ENCODE measurements at regions not wholly inside any gene's neighbourhood (a gene's known extent, or its start where the extent isn't known, plus 50 kb on each side); places are given as distances from the start of the nearest gene placed in this dataset.

DNA sequence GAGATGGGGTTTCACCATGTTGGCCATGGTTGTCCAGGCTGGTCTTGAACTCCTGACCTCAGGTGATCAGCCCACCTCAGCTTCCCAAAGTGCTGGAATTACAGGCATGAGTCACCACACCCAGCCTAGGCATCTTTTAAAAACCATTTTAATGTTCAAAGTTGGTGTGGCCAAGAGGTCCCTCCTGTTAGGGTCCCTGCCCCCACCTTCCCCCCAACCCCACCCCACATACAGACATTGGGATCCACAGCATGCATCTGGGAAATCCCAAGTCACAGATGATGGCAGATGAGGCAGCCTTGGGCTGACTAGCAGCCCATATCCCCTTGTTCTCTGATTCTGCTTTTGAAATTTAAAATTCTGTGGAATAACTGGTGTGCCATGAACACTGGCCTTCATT lies 226.0 kb downstream of the KATNAL1 start:
- TF ChIP-seq, protein P1, sequence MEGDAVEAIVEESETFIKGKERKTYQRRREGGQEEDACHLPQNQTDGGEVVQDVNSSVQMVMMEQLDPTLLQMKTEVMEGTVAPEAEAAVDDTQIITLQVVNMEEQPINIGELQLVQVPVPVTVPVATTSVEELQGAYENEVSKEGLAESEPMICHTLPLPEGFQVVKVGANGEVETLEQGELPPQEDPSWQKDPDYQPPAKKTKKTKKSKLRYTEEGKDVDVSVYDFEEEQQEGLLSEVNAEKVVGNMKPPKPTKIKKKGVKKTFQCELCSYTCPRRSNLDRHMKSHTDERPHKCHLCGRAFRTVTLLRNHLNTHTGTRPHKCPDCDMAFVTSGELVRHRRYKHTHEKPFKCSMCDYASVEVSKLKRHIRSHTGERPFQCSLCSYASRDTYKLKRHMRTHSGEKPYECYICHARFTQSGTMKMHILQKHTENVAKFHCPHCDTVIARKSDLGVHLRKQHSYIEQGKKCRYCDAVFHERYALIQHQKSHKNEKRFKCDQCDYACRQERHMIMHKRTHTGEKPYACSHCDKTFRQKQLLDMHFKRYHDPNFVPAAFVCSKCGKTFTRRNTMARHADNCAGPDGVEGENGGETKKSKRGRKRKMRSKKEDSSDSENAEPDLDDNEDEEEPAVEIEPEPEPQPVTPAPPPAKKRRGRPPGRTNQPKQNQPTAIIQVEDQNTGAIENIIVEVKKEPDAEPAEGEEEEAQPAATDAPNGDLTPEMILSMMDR (IDR thresholded peaks at IDR 0.05; ENCODE audit: low read depth, low read length): no peak
- in situ Hi-C loops (cut with HindIII; ENCODE audit: low sequenced_read_pairs): no loop called here
- H3K4me3 ChIP-seq (ENCODE audit: low read depth, low read length): no peak overlapping the region
- DNase-seq (ENCODE audit: low read depth, low spot score): no peak

DNA sequence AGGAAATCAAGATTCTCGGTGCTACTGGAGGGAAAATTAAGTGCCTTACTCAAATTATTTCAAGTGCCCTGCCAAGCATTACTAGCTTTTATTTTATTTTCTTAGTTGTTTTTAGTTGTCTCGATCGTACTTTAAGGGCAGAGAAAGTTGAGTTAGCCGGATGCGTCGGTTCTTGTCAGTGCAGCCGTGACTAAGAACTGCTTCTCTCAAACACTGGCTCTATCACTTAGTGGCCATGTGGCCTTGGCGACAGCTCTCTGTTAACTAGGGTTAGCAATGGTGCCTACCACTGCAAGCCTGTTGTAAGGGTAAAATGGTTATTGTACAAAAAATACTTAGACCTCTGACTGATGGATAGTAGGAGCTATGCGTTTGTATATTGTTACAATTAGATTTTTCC lies 227.8 kb downstream of the KATNAL1 start:
- no peak overlapping the region for H3K4me3 ChIP-seq (ENCODE audit: low read depth, low read length)
- TF ChIP-seq, protein P1 (IDR thresholded peaks at IDR 0.05; ENCODE audit: low read depth, low read length): no peak
- in situ Hi-C loops (cut with HindIII; ENCODE audit: low sequenced_read_pairs): no loop called here
- DNase-seq (ENCODE audit: low read depth, low spot score): no peak

DNA sequence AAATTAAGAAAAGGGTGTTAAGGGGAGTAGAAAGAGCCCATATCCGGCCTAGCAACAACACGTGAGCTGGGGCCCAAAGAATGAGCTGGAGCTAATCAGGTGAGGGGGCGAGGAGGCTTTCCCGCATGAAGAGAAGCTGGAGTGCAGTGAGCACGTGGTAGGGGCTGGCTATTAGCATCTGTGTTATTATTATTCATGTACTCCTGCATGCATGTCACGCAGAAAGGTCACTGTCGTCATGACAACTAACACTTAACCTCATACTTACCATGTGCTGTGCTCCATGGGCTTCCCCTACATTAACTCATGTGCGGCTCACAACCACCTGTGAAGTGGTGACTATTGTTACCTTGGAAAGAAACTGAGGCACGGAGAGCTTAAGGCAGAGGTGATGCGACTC lies 227.6 kb upstream of the UBL3 start:
- in situ Hi-C loops (cut with HindIII; ENCODE audit: low sequenced_read_pairs): no loop called here
- TF ChIP-seq, protein P1 (IDR thresholded peaks at IDR 0.05; ENCODE audit: low read depth, low read length): no peak
- no peak overlapping the region for H3K4me3 ChIP-seq (ENCODE audit: low read depth, low read length)
- no peak for DNase-seq (ENCODE audit: low read depth, low spot score)

DNA sequence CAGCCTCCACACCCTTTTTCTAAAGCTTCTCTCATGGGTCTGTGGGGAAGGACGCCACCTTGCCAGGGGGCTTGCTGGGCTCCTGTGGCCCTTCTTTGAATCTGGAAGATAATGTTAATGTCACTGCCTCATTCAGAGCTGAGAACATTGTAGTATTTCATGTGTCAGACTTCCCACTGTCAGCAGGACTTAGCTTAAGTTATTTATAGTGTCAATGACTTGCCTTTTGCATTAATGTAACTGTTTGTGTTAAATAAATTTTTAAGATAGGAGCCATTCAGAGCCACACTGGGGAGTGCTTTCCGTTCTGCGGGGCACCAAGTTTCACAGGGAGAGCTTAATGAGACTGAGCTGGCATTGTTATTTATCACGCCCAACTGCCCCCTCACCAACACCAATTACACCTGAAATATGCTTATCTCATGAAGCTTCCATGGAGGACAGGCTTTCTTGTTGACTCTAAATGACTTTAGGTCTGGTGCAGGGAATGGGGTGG lies 226.9 kb upstream of the UBL3 start:
- no peak overlapping the region for H3K4me3 ChIP-seq (ENCODE audit: low read depth, low read length)
- TF ChIP-seq, protein P1 (IDR thresholded peaks at IDR 0.05; ENCODE audit: low read depth, low read length): no peak
- no peak for DNase-seq (ENCODE audit: low read depth, low spot score)
- in situ Hi-C loops (cut with HindIII; ENCODE audit: low sequenced_read_pairs): no loop called here

DNA sequence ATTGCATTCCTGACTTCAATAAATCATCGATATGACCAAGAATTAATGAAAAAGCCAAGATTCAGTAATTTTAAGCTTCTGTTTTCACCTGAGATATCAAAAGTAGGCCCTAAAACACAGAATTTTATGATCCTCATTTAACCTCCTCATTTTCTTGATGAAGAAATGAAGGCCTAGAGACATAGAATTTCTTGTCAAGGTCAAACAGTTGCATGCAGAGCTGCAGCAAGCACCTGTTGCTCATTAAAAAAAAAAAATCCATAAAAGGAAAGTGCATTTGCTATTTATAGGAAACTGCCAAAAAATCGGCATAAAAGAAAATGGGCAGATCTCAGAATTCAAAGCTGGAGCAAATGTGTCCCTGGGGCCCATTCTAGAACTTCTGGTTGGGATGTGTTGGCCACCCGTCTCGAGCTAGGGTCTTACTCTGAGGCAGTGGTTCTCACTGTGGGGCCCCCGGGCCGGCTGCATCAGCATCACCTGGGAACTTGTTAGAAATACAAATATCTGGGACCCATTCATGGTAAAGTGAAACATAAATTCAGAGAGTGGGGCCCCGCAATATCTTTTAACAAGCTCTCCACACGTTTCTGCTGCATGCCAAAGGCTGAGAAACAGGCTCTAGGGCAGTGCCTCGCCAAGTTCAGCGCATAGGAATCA lies 224.7 kb upstream of the UBL3 start:
- DNase-seq (ENCODE audit: low read depth, low spot score): no peak
- TF ChIP-seq, protein P1 (IDR thresholded peaks at IDR 0.05; ENCODE audit: low read depth, low read length): no peak
- H3K4me3 ChIP-seq (ENCODE audit: low read depth, low read length): no peak overlapping the region
- in situ Hi-C loops (cut with HindIII; ENCODE audit: low sequenced_read_pairs): no loop called here

DNA sequence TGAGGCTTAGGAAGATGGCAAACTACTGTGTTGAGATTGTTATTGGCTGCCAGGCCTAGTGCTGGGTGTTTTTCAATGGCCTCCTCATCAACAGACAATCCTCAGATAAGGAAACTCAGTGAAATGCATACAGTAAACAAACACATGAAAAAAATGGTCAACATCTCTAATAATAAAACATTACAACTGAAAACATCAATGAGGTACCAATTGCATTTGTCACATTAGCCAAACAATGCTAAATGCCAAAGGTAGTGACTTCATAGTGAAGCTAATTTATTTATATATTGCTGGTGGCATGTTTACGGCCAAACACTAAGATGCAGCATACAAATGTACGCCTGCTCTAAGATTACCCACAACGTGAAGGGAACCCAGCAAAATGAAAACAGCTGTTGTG lies 224.0 kb upstream of the UBL3 start:
- no peak for DNase-seq (ENCODE audit: low read depth, low spot score)
- TF ChIP-seq, protein P1 (IDR thresholded peaks at IDR 0.05; ENCODE audit: low read depth, low read length): no peak
- no peak overlapping the region for H3K4me3 ChIP-seq (ENCODE audit: low read depth, low read length)
- in situ Hi-C loops (cut with HindIII; ENCODE audit: low sequenced_read_pairs): no loop called here

Measured in astrocyte of the spinal cord (primary cell).